Prostate gland (tissue), 2 donors: ENCODE measurements at regions not wholly inside any gene's neighbourhood (a gene's known extent, or its start where the extent isn't known, plus 50 kb on each side); places are given as distances from the start of the nearest gene placed in this dataset.

Source experiments
- DNase-seq: peaks from one replicate; pipeline ENCODE4 v3.0.0-alpha.2; 2019; ENCODE audit warnings: low spot score
- H3K27ac ChIP-seq, 2 donors: fragments of 200-600 bp; sonication (generic); 2 replicates each; pipeline ENCODE4 v1.5.1; 2017 to 2019
- H3K27me3 ChIP-seq: fragments of 200-600 bp; sonication (generic); replicated peaks from 2 replicates; pipeline ENCODE4 v1.5.1; 2019; ENCODE audit not compliant: insufficient read depth
- H3K36me3 ChIP-seq, 2 donors: fragments of 200-600 bp; sonication (generic); 1 replicate in 1 of 2; 2 replicates in 1 of 2; pipeline versions ENCODE4 v1.5.1 to v1.8.1; 2017 to 2019
- H3K4me1 ChIP-seq: fragments of 200-600 bp; sonication (generic); replicated peaks from 2 replicates; pipeline ENCODE4 v1.5.1; 2019
- H3K4me3 ChIP-seq, 2 donors: fragments of 200-600 bp; sonication (generic); 2 replicates each; pipeline ENCODE4 v1.5.1; 2017 to 2019
- H3K9me3 ChIP-seq: fragments of 200-600 bp; sonication (generic); 2 replicates; pipeline ENCODE4 v1.5.1; 2017
- POLR2A ChIP-seq: fragments of 450-650 bp; IDR thresholded peaks from one replicate; pipeline ENCODE4 v1.6.1; 2016; ENCODE audit warnings: antibody characterized with exemption, mild to moderate bottlenecking
- POLR2AphosphoS5 ChIP-seq: sonication (generic); formaldehyde crosslinking; IDR thresholded peaks from one replicate; pipeline ENCODE4 v1.6.1; 2017; ENCODE audit warnings: antibody characterized with exemption
- WGBS: methylation state at CpG from one replicate; pipeline ENCODE4 v1.1.5; 2018; 5-methylcytosine and 5-hydroxymethylcytosine counted together
- intact Hi-C: fragments of 100-400 bp; cut with DNase I; formaldehyde crosslinking; loops from one replicate; pipeline ENCODE4 v1.14.2; 2022
- TF ChIP-seq, protein P1 (sequence below), 4 experiments: fragments of 200-600 bp in 2 of 4; fragments of 450-650 bp in 2 of 4; sonication (generic) in 2 of 4; IDR thresholded peaks; 1 replicate in 3 of 4; 2 replicates in 1 of 4; pipeline ENCODE4 v1.5.1; 2016 to 2019; ENCODE audit warnings: antibody characterized with exemption in 4 of 4, mild to moderate bottlenecking in 2 of 4, moderate library complexity in 2 of 4

DNA sequence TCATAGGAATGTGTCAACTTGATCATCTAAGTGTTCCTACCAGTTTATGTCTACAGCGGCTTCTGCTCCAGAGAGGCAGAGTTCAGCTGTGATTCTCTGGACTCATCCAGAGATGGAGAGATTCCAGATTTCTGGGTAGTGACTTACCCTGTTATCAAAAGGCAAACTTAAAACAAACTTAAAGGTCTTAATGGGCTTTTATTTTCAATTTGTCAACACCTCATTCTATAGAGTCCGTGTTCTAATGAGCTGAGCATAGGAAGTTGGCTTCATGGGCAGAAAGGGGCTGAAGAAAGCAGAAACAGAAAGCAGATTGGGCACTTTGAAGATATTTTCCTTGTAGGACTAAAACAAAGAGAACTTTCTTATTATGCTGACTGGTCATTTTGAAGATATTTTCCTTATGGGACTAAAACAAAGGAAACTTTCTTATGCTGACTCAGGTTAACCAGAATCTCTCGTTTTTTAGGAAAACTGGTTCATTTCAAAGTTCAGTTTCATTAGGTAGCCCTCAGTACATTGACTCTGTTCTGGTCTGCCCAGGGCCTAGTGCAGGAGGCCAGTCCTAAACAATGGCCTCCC lies 185.1 kb downstream of the CDH26 start:
- Histone ChIP-seq H3K9me3 (no peaks in the 10 kb centered on the region), H3K4me1 (no peaks in the 10 kb centered on the region), H3K27me3 (no peaks in the 10 kb centered on the region), H3K4me3 (no peak overlapping the region), H3K27ac (no peak overlapping the region), H3K36me3 (no peaks in the 10 kb centered on the region)
- TF ChIP-seq POLR2AphosphoS5, result no peak
- 83% methylated on average over 3 of the region's 3 CpGs for WGBS
- DNase-seq, result no peak
- intact Hi-C loops, result no loop called here

GRCh38 chr20:60144404-60144803 lies 186.2 kb downstream of the CDH26 start:
- TF ChIP-seq, protein P1, sequence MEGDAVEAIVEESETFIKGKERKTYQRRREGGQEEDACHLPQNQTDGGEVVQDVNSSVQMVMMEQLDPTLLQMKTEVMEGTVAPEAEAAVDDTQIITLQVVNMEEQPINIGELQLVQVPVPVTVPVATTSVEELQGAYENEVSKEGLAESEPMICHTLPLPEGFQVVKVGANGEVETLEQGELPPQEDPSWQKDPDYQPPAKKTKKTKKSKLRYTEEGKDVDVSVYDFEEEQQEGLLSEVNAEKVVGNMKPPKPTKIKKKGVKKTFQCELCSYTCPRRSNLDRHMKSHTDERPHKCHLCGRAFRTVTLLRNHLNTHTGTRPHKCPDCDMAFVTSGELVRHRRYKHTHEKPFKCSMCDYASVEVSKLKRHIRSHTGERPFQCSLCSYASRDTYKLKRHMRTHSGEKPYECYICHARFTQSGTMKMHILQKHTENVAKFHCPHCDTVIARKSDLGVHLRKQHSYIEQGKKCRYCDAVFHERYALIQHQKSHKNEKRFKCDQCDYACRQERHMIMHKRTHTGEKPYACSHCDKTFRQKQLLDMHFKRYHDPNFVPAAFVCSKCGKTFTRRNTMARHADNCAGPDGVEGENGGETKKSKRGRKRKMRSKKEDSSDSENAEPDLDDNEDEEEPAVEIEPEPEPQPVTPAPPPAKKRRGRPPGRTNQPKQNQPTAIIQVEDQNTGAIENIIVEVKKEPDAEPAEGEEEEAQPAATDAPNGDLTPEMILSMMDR (IDR thresholded peaks at IDR 0.05), result no peak
- TF ChIP-seq POLR2AphosphoS5, result no peak
- no peak for TF ChIP-seq POLR2A
- Histone ChIP-seq H3K36me3 (no peaks in the 10 kb centered on the region), H3K9me3 (no peaks in the 10 kb centered on the region), H3K4me1 (no peaks in the 10 kb centered on the region), H3K27ac (no peak overlapping the region), H3K27me3 (no peaks in the 10 kb centered on the region), H3K4me3 (no peak overlapping the region)
- intact Hi-C loops, result no loop called here
- 85% methylated on average over 3 of the region's 3 CpGs for WGBS
- no peak for DNase-seq

DNA sequence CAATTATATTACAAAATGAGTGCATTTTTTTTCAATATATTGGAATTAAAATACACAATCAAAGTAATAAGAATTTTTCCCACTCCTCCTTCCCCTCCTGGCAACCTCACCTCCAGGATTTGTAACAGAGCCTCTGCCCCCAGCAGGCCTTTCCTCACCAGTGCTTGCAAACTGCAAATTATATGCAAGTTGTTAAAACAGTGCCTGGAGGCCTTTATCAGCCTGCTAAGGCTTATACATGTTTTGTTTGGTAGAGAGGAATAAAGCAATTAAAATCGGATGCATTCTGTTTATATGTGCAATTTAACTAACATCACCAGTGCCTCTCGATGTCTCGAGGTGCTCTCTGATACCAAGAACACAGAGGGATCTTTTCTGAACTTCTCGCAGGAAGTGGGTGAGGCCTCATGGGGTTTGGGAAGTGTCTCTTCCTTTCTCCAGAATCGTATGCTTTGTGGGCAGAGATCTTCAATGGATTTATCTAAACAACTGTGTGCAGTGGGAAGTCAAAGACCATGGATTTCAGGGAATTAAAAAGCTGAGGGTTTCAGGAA lies 186.8 kb downstream of the CDH26 start:
- TF ChIP-seq POLR2A (no peak), POLR2AphosphoS5 (no peak)
- TF ChIP-seq, protein P1 (IDR thresholded peaks at IDR 0.05), result no peak
- no peak for DNase-seq
- Histone ChIP-seq H3K4me3 (no peak overlapping the region), H3K9me3 (no peaks in the 10 kb centered on the region), H3K27me3 (no peaks in the 10 kb centered on the region), H3K27ac (no peak overlapping the region), H3K4me1 (no peaks in the 10 kb centered on the region), H3K36me3 (no peaks in the 10 kb centered on the region)
- intact Hi-C loops, result no loop called here
- WGBS, result 61% methylated on average over 5 of the region's 5 CpGs

GRCh38 chr20:60147004-60147403 lies 188.8 kb downstream of the CDH26 start:
- WGBS, result 99% methylated on average over 2 of the region's 2 CpGs
- Histone ChIP-seq H3K4me1 (no peaks in the 10 kb centered on the region), H3K27me3 (no peaks in the 10 kb centered on the region), H3K27ac (no peak overlapping the region), H3K4me3 (no peak overlapping the region), H3K36me3 (no peaks in the 10 kb centered on the region), H3K9me3 (no peaks in the 10 kb centered on the region)
- no peak for DNase-seq
- no peak for TF ChIP-seq POLR2AphosphoS5
- TF ChIP-seq, protein P1 (IDR thresholded peaks at IDR 0.05), result no peak
- no peak for TF ChIP-seq POLR2A
- intact Hi-C loops, result no loop called here

GRCh38 chr20:60148885-60149284 lies 190.7 kb downstream of the CDH26 start:
- Histone ChIP-seq H3K4me3 (no peak overlapping the region), H3K36me3 (no peaks in the 10 kb centered on the region), H3K27me3 (no peaks in the 10 kb centered on the region), H3K4me1 (no peaks in the 10 kb centered on the region), H3K27ac (no peak overlapping the region), H3K9me3 (no peaks in the 10 kb centered on the region)
- intact Hi-C loops, result no loop called here
- no peak for DNase-seq
- TF ChIP-seq, protein P1 (IDR thresholded peaks at IDR 0.05), result no peak
- TF ChIP-seq POLR2A (no peak), POLR2AphosphoS5 (no peak)
